Caco-2 (cell line): ENCODE measurements at regions not wholly inside any gene's neighbourhood (a gene's known extent, or its start where the extent isn't known, plus 50 kb on each side); places are given as distances from the start of the nearest gene placed in this dataset.
"Not testable (repeated sequence)": the region's sequence is repeated elsewhere in the genome, so short reads cannot be mapped to it uniquely, and the experiment has no call there.

Source experiments
- BruUV-seq: library from RNA; stranded (reverse); fragments of 400-500 nt; replicated peaks from 2 replicates; lab custom pipeline; 2021; lab: Mats Ljungman, UMichigan
- CTCF ChIA-PET: fragments of 300-600 bp; sonication (Branson Sonifier 250); formaldehyde crosslinking; loops from one replicate; lab custom pipeline; 2022; ENCODE audit warnings: antibody characterized with exemption; lab: Charles Lee
- POLR2A ChIA-PET: fragments of 300-600 bp; sonication (Branson Sonifier 250); formaldehyde crosslinking; loops from one replicate; lab custom pipeline; 2022; ENCODE audit warnings: antibody characterized with exemption; lab: Charles Lee
- DNase-seq, 2 experiments: peaks; one replicate each; pipeline versions ENCODE4 v3.0.0 to v3.0.0-alpha.2; 2020 to 2022
- H3K27me3 ChIP-seq: replicated peaks from 2 replicates; pipeline ENCODE4 v1.6.0; 2011; ENCODE audit warnings: low read length; ENCODE audit not compliant: control insufficient read depth, insufficient read depth
- H3K36me3 ChIP-seq: 2 replicates; pipeline ENCODE4 v1.5.1; 2011; ENCODE audit warnings: low read length; ENCODE audit not compliant: control insufficient read depth, insufficient read depth
- H3K4me1 ChIP-seq: fragments of 250-450 bp; sonication (Bioruptor Pico); 2 replicates; pipeline ENCODE4 v1.5.1; 2020; ENCODE audit warnings: mild to moderate bottlenecking
- H3K4me3 ChIP-seq: 2 replicates; pipeline ENCODE4 v1.5.1; 2011; ENCODE audit warnings: low read depth, mild to moderate bottlenecking, control low read depth, low read length
- H3K9me3 ChIP-seq: fragments of 250-450 bp; sonication (Bioruptor Pico); 2 replicates; pipeline ENCODE4 v1.5.1; 2020; ENCODE audit warnings: mild to moderate bottlenecking, moderate library complexity
- H3K27ac Mint-ChIP-seq: one replicate; pipeline ENCODE4 v1.8.0; 2022; ENCODE audit warnings: mixed read lengths; ENCODE audit not compliant: unreplicated experiment
- H3K27me3 Mint-ChIP-seq: one replicate; pipeline ENCODE4 v1.8.0; 2022; ENCODE audit warnings: mixed read lengths; ENCODE audit not compliant: insufficient read depth, unreplicated experiment
- H3K36me3 Mint-ChIP-seq: one replicate; pipeline ENCODE4 v1.8.0; 2022; ENCODE audit warnings: mild to moderate bottlenecking, mixed read lengths; ENCODE audit not compliant: insufficient read depth, unreplicated experiment
- H3K4me1 Mint-ChIP-seq: one replicate; pipeline ENCODE4 v1.8.0; 2022; ENCODE audit warnings: low read depth, mixed read lengths; ENCODE audit not compliant: unreplicated experiment
- H3K4me3 Mint-ChIP-seq: one replicate; pipeline ENCODE4 v1.8.0; 2022; ENCODE audit warnings: mild to moderate bottlenecking, moderate library complexity, mixed read lengths; ENCODE audit not compliant: unreplicated experiment
- H3K9me3 Mint-ChIP-seq: one replicate; pipeline ENCODE4 v1.8.0; 2022; ENCODE audit warnings: mixed read lengths; ENCODE audit not compliant: unreplicated experiment
- CTCF ChIP-seq, 2 experiments: fragments of 200-600 bp in 1 of 2; IDR thresholded peaks; 1 replicate in 1 of 2; 2 replicates in 1 of 2; pipeline versions ENCODE4 v1.5.1 to v1.8.0; 2011 to 2022; ENCODE audit warnings: antibody characterized with exemption in 1 of 2, control low read depth in 1 of 2, inconsistent platforms in 1 of 2, low read depth in 1 of 2, low read length in 1 of 2, mild to moderate bottlenecking in 1 of 2, moderate library complexity in 1 of 2; ENCODE audit not compliant: insufficient read depth in 1 of 2, severe bottlenecking in 1 of 2, unreplicated experiment in 1 of 2
- intact Hi-C: fragments of 100-400 bp; cut with micrococcal nuclease; formaldehyde crosslinking; loops from one replicate; pipeline ENCODE4 v1.10.0; 2022; ENCODE audit not compliant: unreplicated experiment

DNA sequence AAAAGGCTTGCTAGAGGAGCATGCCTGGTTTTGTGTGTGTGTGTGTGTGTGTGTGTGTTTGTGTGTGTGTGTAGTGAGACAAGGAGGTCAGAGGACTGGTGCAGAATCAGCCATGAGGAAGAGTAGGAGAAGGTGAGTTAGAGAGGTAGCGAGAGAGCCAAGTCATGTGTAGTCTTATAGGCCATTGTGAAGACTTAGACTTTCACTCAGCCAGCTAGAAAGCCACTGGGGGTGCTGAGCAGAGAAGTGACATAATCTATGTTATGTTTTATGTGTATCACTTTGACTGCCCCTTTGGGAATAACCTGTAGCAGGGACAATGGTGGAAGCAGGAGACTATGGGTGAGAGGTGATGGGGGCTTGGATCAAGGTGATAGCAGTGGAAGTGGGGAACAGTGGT lies 180.5 kb upstream of the CLINT1 start:
- no peaks in the 10 kb centered on the region for H3K27me3 Mint-ChIP-seq
- DNase-seq, result no peak
- Histone ChIP-seq H3K36me3 (no peaks in the 10 kb centered on the region), H3K27me3 (no peaks in the 10 kb centered on the region), H3K4me1 (no peaks in the 10 kb centered on the region), H3K4me3 (no peak overlapping the region), H3K9me3 (peaks cover 5% of the 10 kb centered on the region; the same call in 1 of the 2 replicates)
- H3K36me3 Mint-ChIP-seq, result no peaks in the 10 kb centered on the region
- no peaks in the 10 kb centered on the region for H3K4me1 Mint-ChIP-seq
- CTCF ChIA-PET, result interaction anchor here (0.9 kb wide), 1 partner anchor 36 kb away, joined by 3 read pairs; no protein-coding TSS in a partner anchor
- TF ChIP-seq CTCF (IDR thresholded peaks at IDR 0.05; ENCODE audit: insufficient read depth in 1 of 2, low read depth in 1 of 2, low read length in 1 of 2, severe bottlenecking in 1 of 2, unreplicated experiment in 1 of 2), result no peak
- no TSS peak for BruUV-seq
- H3K9me3 Mint-ChIP-seq, result peaks cover 23% of the 10 kb centered on the region
- intact Hi-C loops, result no loop called here
- POLR2A ChIA-PET, result no interaction called here
- H3K4me3 Mint-ChIP-seq, result no peak overlapping the region
- no peak overlapping the region for H3K27ac Mint-ChIP-seq

- DNase-seq, CTCF ChIA-PET, H3K36me3 ChIP-seq, H3K27me3 Mint-ChIP-seq, H3K36me3 Mint-ChIP-seq, H3K4me3 Mint-ChIP-seq, H3K9me3 ChIP-seq, H3K4me1 ChIP-seq, H3K27ac Mint-ChIP-seq, H3K27me3 ChIP-seq, intact Hi-C loops, H3K4me3 ChIP-seq, BruUV-seq, POLR2A ChIA-PET, H3K4me1 Mint-ChIP-seq: not testable (repeated sequence)
- peaks cover 26% of the 10 kb centered on the region for H3K9me3 Mint-ChIP-seq
These were observed 178.1 kb upstream of the CLINT1 start for GRCh38 chr5:158036983-158037595.

DNA sequence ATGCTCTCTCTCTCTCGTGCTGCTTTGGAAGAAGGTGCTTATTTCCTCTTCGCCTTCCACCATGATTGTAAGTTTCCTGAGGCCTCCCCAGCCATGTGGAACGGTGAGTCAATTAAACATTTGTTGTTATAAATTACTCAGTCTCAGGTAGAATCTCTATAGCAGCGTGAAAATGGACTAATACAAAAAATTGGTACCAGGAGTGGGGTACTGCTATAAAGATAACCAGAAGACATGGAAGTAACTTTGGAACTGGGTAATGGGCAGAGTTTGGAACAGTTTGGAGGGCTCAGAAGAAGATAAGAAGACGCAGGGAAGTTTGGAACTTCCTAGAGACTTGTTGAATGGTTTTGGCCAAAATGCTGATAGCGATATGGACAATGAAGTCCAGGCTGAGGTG lies 175.6 kb upstream of the CLINT1 start:
- intact Hi-C loops, H3K27me3 Mint-ChIP-seq, H3K27me3 ChIP-seq, DNase-seq, POLR2A ChIA-PET, H3K4me1 ChIP-seq, H3K36me3 Mint-ChIP-seq, H3K4me3 ChIP-seq, BruUV-seq, CTCF ChIA-PET, H3K36me3 ChIP-seq, H3K9me3 ChIP-seq, H3K4me3 Mint-ChIP-seq, H3K27ac Mint-ChIP-seq, H3K4me1 Mint-ChIP-seq: not testable (repeated sequence)
- H3K9me3 Mint-ChIP-seq, result peaks cover 26% of the 10 kb centered on the region

- POLR2A ChIA-PET, result no interaction called here
- Histone ChIP-seq H3K9me3 (peaks cover 6% of the 10 kb centered on the region; the same call in 1 of the 2 replicates), H3K27me3 (no peaks in the 10 kb centered on the region), H3K4me1 (no peaks in the 10 kb centered on the region), H3K36me3 (no peaks in the 10 kb centered on the region), H3K4me3 (no peak overlapping the region)
- no TSS peak for BruUV-seq
- no peak overlapping the region for H3K4me3 Mint-ChIP-seq
- H3K36me3 Mint-ChIP-seq, result no peaks in the 10 kb centered on the region
- DNase-seq, result no peak
- peaks cover 21% of the 10 kb centered on the region for H3K9me3 Mint-ChIP-seq
- H3K4me1 Mint-ChIP-seq, result no peaks in the 10 kb centered on the region
- CTCF ChIA-PET, result no interaction called here
- peaks cover 4% of the 10 kb centered on the region for H3K27me3 Mint-ChIP-seq
- intact Hi-C loops, result no loop called here
- TF ChIP-seq CTCF (IDR thresholded peaks at IDR 0.05; ENCODE audit: insufficient read depth in 1 of 2, low read depth in 1 of 2, low read length in 1 of 2, severe bottlenecking in 1 of 2, unreplicated experiment in 1 of 2), result no peak
- H3K27ac Mint-ChIP-seq, result no peak overlapping the region
These were observed 174.8 kb upstream of the CLINT1 start for GRCh38 chr5:158033724-158034123.
